Psoas muscle (tissue), 7 donors: ENCODE measurements at regions not wholly inside any gene's neighbourhood (a gene's known extent, or its start where the extent isn't known, plus 50 kb on each side); places are given as distances from the start of the nearest gene placed in this dataset.

Experiments
- ATAC-seq, 4 donors: fragments of 200-7000 bp; cut with Tn5 transposase; one replicate each; pipeline ENCODE4 v1.9.1; 2020; ENCODE audit warnings: moderate library complexity in 3 of 4, mild to moderate bottlenecking in 2 of 4
- DNase-seq, 2 donors: peaks; one replicate each; pipeline ENCODE4 v3.0.0-alpha.2; 2020
- H3K27ac ChIP-seq: fragments of 200-600 bp; one replicate; pipeline ENCODE4 v1.8.0; 2022
- H3K27me3 ChIP-seq, 3 donors: fragments of 200-600 bp in 1 of 3; one replicate each; pipeline versions ENCODE4 v1.6.1 to v1.8.0; 2013 to 2022; ENCODE audit warnings: low read length in 2 of 3, mild to moderate bottlenecking in 2 of 3, moderate library complexity in 1 of 3; ENCODE audit not compliant: insufficient read depth in 3 of 3
- H3K36me3 ChIP-seq, 2 donors: fragments of 200-600 bp in 1 of 2; one replicate each; pipeline versions ENCODE4 v1.6.1 to v1.8.0; 2013 to 2022; ENCODE audit warnings: low read depth in 1 of 2, mild to moderate bottlenecking in 1 of 2, moderate library complexity in 1 of 2; ENCODE audit not compliant: insufficient read depth in 1 of 2
- H3K4me1 ChIP-seq: fragments of 200-600 bp; one replicate; pipeline ENCODE4 v1.8.0; 2022
- H3K4me3 ChIP-seq: fragments of 200-600 bp; one replicate; pipeline ENCODE4 v1.8.0; 2022; ENCODE audit warnings: mild to moderate bottlenecking
- H3K9me3 ChIP-seq: fragments of 200-600 bp; one replicate; pipeline ENCODE4 v1.8.0; 2022
- CTCF ChIP-seq: fragments of 200-600 bp; IDR thresholded peaks from one replicate; pipeline ENCODE4 v1.8.0; 2022; ENCODE audit warnings: antibody characterized with exemption
- WGBS, 3 donors: extraction: QIAGEN DNeasy Blood & Tissue Kit; methylation state at CpG; one replicate each; pipeline versions ENCODE4 v1.1.6 to v1.1.7; 2013; 5-methylcytosine and 5-hydroxymethylcytosine counted together
- intact Hi-C, 2 donors: fragments of 100-400 bp; cut with DNase I; formaldehyde crosslinking; loops; one replicate each; pipeline versions ENCODE4 v1.11.0 to v1.14.2; 2022
- donor health status: healthy with polysubstance abuse.
- donor health status: DM: no; HTN: no; CAD: no; lungs with moderate emphysema.
- donor health status: Bipolar disorder and iron deficiency.
- donor health status: healthy.
- donor health status: DM: yes; HTN: yes; CAD: no.
- donor health status: DM: no; HTN: no; CAD: no.
- donor health status: DM: yes; HTN: yes; CAD: no.

GRCh38 chr12:91937009-91937408, 208.6 kb downstream of the BTG1 start:
- 41 to 62% (median 47%) methylated on average over 1 of the region's 1 CpG for WGBS, 3 donors
- no peak for ATAC-seq
- H3K4me3 ChIP-seq = no peak overlapping the region
- H3K9me3 ChIP-seq = peaks cover 2% of the 10 kb centered on the region
- no peak for DNase-seq
- H3K27me3 ChIP-seq = no peaks in the 10 kb centered on the region
- no peaks in the 10 kb centered on the region for H3K4me1 ChIP-seq
- TF ChIP-seq CTCF = no peak
- no peak overlapping the region for H3K27ac ChIP-seq
- intact Hi-C loops = no loop called here
- H3K36me3 ChIP-seq = no peaks in the 10 kb centered on the region

- ATAC-seq (no peak), DNase-seq (no peak)
- Histone ChIP-seq H3K9me3 (peaks cover 2% of the 10 kb centered on the region), H3K27ac (no peak overlapping the region), H3K27me3 (no peaks in the 10 kb centered on the region), H3K4me3 (no peak overlapping the region), H3K36me3 (no peaks in the 10 kb centered on the region), H3K4me1 (no peaks in the 10 kb centered on the region)
- intact Hi-C loops = no loop called here
- WGBS, 3 donors = 92 to 98% (median 95%) methylated on average over 2 of the region's 2 CpGs
- TF ChIP-seq CTCF = no peak
Measured at GRCh38 chr12:91935296-91935695, 210.3 kb downstream of the BTG1 start.

GRCh38 chr12:91931111-91931510, 214.5 kb downstream of the BTG1 start:
- Histone ChIP-seq H3K4me3 (no peak overlapping the region), H3K4me1 (no peaks in the 10 kb centered on the region), H3K9me3 (no peaks in the 10 kb centered on the region), H3K36me3 (no peaks in the 10 kb centered on the region), H3K27ac (no peak overlapping the region), H3K27me3 (no peaks in the 10 kb centered on the region)
- 28 to 36% (median 33%) methylated on average over 2 of the region's 2 CpGs for WGBS, 3 donors
- intact Hi-C loops = no loop called here
- TF ChIP-seq CTCF = no peak
- DNase-seq (no peak), ATAC-seq (no peak)

GRCh38 chr12:91928501-91928900, 217.1 kb downstream of the BTG1 start:
- Histone ChIP-seq H3K36me3 (no peaks in the 10 kb centered on the region), H3K27me3 (no peaks in the 10 kb centered on the region), H3K27ac (no peak overlapping the region), H3K4me3 (no peak overlapping the region), H3K4me1 (no peaks in the 10 kb centered on the region), H3K9me3 (no peaks in the 10 kb centered on the region)
- DNase-seq (no peak), ATAC-seq (no peak)
- intact Hi-C loops = no loop called here
- no peak for TF ChIP-seq CTCF
- 92 to 94% (median 92%) methylated on average over 2 of the region's 2 CpGs for WGBS, 3 donors

GRCh38 chr12:91926848-91927247, 218.8 kb downstream of the BTG1 start:
- Histone ChIP-seq H3K27me3 (no peaks in the 10 kb centered on the region), H3K4me1 (no peaks in the 10 kb centered on the region), H3K9me3 (no peaks in the 10 kb centered on the region), H3K36me3 (no peaks in the 10 kb centered on the region), H3K4me3 (no peak overlapping the region), H3K27ac (no peak overlapping the region)
- no peak for TF ChIP-seq CTCF
- no peak for DNase-seq
- ATAC-seq = no peak
- intact Hi-C loops = no loop called here
- WGBS, 3 donors = 30 to 55% (median 46%) methylated on average over 1 of the region's 1 CpG
